Daoy (cell line): ENCODE measurements at regions not wholly inside any gene's neighbourhood (a gene's known extent, or its start where the extent isn't known, plus 50 kb on each side); places are given as distances from the start of the nearest gene placed in this dataset.

ENCODE experiments used
- DNase-seq: peaks from one replicate; pipeline ENCODE4 v3.0.0-alpha.2; 2015; ENCODE audit warnings: low read depth

DNA sequence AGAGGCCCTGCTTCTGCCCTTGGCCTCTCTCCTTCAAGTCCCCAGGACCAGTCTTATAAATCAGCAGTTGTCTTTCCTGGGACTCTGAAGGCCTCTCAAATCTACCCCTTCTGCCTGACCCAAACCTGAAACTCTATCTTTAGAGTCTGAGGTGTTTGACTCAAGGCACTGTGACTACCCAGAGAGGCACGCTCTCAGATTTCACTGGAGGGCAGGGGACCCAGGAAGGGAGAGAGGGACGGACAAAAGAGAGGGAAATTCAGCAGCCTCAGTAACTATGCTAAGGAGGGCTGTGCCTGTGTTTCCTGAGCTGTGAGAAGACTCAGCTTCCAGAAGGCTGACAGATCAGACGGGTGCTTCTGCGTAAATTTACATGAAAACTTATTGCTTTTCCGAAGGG, 217.8 kb downstream of the HAUS1 start:
- no peak for DNase-seq

GRCh38 chr18:46322411-46322891, 218.3 kb downstream of the HAUS1 start:
- DNase-seq = no peak

GRCh38 chr18:46322941-46323340, 218.8 kb downstream of the HAUS1 start:
- no peak for DNase-seq

DNA sequence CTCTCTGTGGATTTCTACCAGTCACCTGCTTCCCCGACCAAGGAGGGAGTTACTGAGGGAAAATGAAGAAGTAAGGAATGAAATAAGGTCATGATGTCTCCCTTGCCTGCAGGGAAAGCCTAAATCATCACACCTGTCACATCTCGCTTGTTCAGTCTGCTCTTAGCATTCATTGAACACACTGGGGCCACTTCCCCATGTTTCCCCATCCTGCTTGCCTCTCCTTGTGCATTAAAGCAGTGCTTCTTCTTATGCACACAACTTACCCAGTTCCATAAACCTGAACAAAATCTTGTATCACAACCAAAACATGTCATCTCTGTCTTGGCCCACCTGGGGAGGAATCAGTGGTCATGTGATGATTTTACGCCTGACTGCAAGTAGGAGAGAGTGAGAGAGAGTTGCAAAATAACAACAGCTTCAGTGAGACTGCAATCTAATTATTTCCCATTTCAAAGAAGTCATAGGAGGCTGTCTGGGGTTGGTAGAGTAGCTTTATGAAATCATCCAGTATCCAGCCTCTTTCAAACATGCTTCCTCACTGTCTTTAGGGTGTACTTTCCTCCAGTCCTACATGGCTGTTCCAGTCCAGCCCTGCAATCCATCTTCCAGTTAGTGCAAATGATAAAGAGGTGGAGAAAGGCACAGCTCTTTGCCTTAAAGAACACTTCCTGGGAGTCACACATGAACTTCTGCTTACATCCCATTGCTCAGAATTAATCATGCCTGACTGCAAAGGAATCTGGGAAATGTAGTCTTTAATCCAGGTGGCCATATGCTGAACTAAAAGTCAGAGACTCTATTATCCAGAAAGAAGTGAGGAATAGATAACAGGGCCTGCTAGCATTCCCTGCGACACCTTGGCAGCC, 220.1 kb downstream of the HAUS1 start:
- DNase-seq = peak; percentile 53

DNA sequence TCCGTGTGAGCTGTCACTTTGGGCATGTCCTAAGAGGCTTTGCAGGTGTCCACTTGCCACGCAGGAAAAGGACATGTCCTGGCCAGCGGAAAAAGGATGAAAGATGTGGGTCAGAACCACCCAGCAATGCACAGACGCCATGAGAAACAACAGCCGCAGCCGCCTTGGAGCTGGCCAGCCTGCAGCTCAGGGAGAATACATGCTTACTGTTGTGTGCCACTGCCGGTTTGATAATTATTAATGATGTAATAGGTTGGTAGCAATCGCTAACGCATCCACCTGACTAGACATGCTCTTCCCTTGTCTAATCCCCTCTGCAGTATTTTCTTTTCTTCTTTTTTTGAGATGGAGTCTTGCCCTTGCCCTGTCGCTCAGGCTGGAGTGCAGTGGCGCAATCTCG, 221.7 kb downstream of the HAUS1 start:
- no peak for DNase-seq

- no peak for DNase-seq
Measured at GRCh38 chr18:46329736-46330246, 225.6 kb downstream of the HAUS1 start.

DNA sequence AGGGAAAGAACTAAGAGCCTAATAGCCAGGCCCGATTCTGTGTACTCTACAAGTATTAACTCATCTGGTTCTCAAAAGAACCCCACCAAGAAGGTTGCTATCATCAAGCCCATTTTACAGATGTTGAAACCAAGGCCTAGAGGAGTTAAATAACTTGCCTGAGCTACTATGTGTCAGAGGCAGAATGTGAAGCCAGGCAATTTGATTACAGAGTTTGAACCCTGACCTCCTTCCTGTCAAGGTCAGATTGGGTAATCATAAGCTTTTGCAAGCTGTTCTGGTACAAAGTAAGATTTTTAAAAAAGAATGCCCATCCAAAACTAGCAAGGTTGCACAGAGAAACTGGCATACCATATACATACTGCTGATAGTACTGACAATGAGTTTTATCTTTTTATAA, 227.1 kb downstream of the HAUS1 start:
- DNase-seq = no peak

DNA sequence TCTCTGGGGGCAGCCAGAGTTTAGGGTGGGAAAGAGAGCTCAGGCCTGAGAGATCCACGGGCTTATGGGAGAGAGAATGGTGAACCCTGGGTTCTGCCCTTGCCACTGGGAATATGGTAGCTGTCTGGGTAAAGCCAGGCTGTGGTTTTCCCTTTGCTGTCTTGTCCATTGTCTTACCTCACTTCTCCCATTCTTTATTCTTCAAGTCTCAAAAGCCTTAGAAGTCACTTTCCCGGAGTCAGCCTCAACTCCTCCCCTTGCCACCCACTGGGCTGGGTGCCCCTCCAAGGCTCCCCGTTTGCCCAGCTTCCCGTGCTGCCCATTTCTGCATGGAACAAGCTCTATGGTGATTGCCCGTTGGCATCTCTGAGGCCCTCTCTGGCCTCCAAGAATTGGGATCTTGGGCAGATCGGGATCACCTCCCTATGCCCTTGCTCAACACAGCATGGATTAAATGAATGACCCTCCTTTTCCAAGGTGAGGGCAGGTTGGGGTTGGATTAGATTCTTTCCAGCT, 228.2 kb downstream of the HAUS1 start:
- DNase-seq = no peak

GRCh38 chr18:46332921-46333341, 228.7 kb downstream of the HAUS1 start:
- no peak for DNase-seq

DNA sequence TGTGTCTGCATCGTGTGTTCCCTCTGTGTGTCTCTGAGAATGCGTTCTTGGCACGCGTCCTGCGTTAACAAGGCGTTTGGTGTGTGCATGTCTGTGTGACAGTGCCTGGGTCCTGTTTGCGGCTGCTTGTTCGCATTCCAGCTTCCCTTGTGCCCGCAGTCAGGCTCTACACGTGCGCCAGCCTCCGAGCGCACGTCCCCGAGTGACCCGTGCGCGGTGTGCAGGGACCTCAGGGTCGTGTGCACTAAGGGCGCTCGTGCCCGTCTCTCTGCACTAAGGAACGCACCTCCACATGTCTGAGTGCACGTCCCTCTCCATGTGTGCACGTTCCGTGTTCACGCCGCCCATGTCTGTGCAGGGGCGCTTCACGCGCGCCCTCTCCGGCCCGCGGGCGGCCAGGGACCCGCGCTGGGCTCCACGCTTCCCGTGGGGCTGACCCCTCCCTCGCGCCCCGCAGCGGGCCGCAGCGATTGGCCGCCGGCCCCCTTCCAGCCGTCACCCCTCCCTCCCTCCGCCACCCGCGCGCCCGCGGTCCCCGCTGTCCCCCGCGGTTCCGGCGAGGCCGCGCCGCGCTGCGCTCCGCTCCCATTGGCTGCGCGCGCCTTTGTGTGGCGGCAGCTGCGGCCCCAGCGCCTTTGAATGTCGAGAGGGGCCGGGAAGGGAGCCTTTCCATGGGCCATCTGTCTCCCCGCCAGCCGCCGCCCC, 229.4 kb downstream of the HAUS1 start:
- DNase-seq = peak; percentile 31

DNA sequence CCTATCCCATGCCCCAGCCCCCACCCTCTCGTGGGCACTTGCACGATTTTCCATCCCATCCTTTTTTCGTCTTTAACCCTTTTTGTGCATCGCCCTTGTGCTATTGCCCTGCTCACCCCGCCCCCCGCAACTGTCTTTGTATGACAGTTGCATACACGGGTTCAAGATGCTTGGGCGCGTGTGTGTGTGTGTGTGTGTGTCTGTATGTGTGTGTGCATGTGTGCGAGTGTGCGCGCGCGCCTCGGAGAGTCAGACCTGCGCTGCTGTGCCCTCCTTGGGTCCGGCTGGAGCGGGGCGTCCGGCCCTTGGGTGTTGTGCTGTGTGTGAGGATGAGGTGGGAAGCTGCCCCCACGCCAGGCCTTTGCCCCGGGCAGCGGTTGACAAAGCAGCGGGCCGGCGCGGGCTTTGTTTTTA, 230.7 kb downstream of the HAUS1 start:
- peak; percentile 34 for DNase-seq

GRCh38 chr18:46335534-46336101, 231.4 kb downstream of the HAUS1 start:
- no peak for DNase-seq

GRCh38 chr18:46336278-46337111, 232.3 kb downstream of the HAUS1 start:
- DNase-seq = no peak

GRCh38 chr18:46337271-46337670, 233.1 kb downstream of the HAUS1 start:
- DNase-seq = no peak

- no peak for DNase-seq
Measured at GRCh38 chr18:46338205-46338604, 234.0 kb downstream of the HAUS1 start.

- no peak for DNase-seq
Measured at GRCh38 chr18:46338766-46339165, 234.6 kb downstream of the HAUS1 start.

DNA sequence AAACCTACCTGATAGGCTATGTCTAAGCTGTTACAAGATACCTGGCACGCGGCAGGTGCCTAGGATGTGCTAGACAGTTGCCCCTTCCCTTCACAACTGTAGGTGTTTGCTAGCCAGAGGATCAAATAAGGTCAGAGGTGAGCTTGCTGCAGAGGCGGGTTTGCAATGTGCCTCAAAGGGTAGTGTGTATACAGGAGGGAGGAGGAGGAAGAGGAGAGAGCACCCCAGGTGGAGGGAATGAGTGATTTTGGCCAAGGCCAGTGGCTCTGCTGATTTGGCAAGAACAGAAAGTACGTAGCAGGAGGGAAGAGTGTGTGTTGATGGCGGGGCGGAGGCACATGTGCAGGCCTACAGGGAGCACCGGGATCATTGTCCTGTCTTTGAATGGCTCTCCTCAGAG, 236.5 kb downstream of the HAUS1 start:
- DNase-seq = no peak

DNA sequence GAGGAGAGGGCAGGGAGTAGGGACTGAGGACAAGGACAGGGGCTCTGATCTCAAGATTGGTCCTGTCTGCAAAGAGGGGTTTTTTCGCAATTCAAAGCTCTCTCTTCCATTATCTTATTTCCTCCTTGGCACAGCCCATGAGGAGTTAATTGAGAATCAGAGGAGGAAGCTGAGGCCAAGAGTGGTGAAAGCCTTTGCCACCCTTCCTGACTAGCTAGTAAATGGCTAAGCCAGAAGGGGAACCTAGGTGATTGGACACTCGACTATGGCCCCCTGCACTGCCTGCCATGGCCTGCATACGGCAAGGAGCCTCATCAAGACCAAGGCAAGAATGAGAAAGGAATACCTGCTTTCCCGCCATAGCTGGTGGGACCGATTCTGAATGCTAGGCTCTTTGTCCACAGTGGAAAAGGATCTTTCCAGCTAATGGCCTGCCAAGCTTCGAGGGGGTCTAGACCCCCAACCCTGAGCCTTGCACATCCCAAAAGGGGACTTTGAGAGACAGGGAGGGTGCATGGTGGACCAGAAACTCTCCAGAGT, 237.9 kb downstream of the HAUS1 start:
- no peak for DNase-seq

DNA sequence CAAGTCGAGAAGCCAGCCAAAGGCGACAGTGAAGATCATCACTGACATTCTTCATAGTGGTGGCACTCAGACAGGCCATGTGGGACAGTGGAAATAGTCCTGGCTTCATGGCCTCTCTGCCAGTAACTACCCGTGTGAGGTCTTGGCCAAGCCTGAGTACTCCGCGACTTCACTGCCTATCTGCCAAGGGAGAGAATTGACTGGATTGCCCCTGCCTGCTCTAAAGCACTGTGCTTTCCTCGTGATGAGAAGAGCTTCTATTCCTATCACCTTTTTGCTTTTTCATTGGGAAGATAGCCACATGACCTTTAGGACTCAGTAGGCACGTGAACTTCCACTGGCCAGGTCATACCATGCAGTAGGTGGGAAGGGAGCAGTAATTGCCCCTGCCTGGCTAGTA, 239.3 kb downstream of the HAUS1 start:
- no peak for DNase-seq

DNA sequence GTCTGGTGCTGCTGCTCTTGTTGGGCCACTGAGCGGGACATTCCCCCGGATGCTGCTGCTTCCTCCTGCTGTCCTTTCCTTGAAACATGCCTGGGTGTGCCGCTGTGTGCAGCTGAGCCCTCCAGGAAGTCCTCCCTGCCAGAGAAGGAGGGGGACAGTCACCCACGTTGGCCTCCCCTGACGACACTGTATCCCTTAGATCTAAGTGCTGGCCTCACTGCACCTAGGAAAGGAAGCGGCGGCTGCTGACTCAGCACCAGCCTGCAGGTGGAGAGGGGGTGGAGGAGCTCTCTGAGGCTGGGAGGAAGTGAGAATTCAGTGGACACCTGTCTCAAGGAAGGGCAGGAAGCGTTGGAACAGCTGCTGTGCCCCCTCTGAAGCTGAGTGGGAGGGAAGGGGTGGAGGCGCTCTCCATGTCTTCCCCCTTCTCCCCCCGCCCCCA, 239.8 kb downstream of the HAUS1 start:
- no peak for DNase-seq
